ENCODE measurements at regions not wholly inside any gene's neighbourhood (a gene's known extent, or its start where the extent isn't known, plus 50 kb on each side); places are given as distances from the start of the nearest gene placed in this dataset.
"Not testable (repeated sequence)": the region's sequence is repeated elsewhere in the genome, so short reads cannot be mapped to it uniquely, and the experiment has no call there.

- no peak for DNase-seq
These were observed 93.5 kb downstream of the NAB1 start for GRCh38 chr2:190742431-190742830.

- DNase-seq: no peak
These were observed 95.2 kb downstream of the NAB1 start for GRCh38 chr2:190744041-190744440.

DNA sequence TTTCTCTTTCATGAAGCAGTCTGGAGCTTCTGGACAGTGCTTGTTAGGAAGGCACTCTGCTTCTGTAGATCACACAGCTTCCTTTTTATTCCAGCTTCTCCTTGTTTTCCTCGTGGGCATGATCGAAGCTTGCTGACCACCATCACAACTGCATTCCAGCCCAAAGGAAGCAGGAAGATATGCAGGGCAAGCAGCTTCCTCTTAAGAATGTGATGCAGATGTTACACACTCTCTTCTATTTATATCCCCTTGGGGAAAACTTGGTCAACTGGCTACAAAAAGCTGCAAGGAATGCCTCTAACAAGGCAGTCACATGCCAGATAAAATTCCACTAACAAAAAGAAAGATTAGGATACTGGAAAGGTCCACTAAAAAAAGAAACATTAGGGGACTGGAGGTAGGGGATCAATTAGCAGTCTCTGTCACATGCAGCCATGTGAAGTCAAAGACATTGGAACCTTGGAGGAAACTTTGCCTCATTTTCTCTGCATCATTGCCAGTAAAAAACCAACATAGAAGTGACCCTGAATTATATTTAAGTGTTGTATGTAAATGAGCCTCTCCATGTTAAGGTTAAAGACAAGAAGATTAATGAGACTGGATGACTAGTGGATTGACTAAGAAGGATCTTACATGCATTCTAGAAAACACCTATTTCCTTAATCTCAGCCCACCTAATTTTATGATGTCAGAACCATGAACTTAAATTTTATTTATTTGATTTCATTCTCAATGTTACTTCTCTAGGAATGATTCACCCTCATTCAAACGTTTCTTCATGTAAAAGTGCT is 98.3 kb downstream of the NAB1 start:
- no peak for DNase-seq

- DNase-seq: no peak
These were observed 100.1 kb downstream of the NAB1 start for GRCh38 chr2:190748966-190749365.

GRCh38 chr2:190755772-190756415 is 107.0 kb downstream of the NAB1 start:
- no peak for DNase-seq

- DNase-seq: no peak
These were observed 110.9 kb downstream of the NAB1 start for GRCh38 chr2:190759749-190760213.

DNA sequence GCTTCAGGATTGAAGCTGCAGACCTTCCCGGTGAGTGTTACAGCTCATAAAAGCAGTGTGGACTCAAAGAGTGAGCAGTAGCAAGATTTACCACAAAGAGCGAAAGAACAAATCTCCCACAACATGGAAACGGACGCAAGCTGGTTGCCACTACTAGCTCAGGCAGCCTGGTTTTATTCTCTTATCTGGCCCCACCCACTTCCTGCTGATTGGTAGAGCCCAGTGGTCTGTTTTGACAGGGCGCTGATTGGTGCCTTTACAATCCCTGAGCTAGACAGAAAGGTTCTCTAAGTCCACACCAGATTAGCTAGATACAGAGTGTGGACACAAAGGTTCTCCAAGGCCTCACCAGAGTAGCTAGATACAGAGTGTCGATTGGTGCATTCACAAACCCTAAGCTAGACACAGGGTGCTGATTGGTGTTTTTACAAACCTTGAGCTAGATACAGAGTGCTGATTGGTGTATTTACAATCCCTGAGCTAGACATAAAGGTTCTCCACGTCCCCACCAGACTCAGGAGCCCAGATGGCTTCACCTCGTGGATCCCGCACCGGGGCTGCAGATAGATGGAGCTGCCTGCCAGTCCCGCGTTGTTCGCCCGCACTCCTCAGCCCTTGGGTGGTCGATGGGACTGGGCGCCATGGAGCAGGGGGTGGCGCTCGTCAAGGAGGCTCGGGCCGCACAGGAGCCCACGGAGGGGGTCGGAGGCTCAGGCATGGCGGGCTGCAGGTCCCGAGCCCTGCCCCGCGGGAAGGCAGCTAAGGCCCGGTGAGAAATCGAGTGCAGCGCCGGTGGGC is 111.7 kb downstream of the NAB1 start:
- DNase-seq: not testable (repeated sequence)

DNA sequence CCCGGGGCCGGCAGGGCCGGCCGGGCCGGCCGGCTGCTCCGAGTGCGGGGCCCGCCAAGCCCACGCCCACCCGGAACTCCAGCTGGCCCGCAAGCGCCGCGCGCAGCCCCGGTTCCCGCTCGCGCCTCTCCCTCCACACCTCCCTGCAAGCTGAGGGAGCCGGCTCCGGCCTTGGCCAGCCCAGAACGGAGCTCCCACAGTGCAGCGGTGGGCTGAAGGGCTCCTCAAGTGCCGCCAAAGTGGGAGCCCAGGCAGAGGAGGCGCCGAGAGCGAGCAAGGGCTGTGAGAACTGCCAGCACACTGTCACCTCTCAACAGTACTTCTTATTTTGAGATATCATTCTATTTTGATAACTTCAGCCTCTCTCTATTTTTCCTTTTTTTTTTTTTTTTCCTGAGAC is 112.3 kb downstream of the NAB1 start:
- not testable (repeated sequence) for DNase-seq

DNA sequence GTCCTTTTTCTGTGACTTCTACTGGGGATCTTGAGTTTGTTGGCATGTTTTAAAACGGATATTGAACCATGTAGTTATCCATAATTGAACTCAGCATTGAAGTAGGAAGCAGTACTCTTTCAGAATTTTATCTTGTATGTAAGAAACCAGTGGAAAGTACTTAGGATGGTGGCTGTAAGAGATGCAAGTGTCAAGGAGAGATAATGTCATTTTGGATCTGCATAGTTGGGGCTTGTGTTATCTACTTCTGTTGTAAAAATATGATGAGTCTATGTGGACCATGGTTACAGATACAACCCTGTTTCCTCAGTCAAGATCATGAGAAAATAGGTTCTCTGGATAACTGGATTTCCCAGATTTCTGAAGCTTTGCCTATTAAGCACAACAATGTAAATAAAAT is 113.7 kb downstream of the NAB1 start:
- no peak for DNase-seq

DNA sequence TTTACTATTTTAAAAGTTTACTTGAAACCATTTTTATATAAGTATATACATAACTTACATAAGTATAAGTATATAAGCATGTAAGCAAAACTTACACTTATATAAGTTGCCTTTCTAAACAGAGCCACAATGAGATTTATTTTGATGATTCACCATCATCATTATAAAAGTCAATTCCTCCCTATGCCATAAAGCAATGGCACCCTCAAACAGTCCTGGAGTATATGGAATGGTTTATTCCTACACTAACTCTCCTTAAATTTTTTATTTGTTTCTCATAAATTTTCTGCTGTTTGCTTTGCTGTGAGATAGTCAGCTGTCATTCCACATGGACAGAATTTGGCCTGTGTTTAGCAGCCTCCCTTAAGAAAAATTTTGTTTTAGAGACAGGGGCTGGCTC is 114.2 kb downstream of the NAB1 start:
- no peak for DNase-seq

GRCh38 chr2:190763901-190764514 is 115.1 kb downstream of the NAB1 start:
- DNase-seq: no peak

GRCh38 chr2:190765386-190766173 is 115.0 kb upstream of the GLS start:
- no peak for DNase-seq

DNA sequence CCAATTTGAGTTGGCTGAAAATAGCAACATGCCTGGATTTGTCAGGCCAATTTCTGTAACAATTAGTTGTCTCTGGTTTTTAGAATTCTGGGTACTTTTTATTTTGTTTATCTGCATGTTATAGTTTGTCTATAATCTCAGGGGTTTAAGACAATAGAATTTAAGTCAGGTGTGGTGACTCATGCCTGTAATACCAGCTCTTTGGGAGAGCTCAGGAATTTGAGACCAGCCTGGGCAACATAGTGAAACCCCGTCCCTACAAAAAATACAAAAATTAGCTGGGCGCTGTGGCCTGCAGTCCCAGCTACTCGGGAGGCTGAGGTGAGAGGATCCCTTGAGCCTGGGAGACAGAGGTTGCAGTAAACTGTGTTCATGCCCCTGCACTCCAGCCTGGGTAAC is 114.4 kb upstream of the GLS start:
- no peak for DNase-seq

GRCh38 chr2:190766595-190766994 is 114.0 kb upstream of the GLS start:
- DNase-seq: no peak

GRCh38 chr2:190767821-190768220 is 112.8 kb upstream of the GLS start:
- DNase-seq: no peak

DNA sequence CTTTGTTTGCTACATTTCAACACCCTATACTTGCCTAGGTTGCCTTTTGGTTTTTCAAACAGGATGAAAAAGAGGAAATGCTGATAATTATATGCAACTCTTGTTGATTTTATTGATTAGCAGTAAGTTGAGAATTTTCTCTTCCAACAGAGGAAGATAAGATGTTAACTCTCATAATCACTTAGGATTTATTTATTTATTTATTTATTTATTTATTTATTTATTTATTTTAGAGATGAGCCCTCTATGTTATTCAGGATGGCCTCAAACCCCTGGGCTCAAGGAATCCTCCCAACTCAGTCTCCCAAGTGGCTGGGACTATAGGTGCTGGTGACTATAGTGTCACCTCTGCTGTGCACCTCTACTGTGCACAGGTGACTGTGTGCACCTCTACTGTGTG is 111.4 kb upstream of the GLS start:
- no peak for DNase-seq

GRCh38 chr2:190771726-190772125 is 108.9 kb upstream of the GLS start:
- DNase-seq: no peak

DNA sequence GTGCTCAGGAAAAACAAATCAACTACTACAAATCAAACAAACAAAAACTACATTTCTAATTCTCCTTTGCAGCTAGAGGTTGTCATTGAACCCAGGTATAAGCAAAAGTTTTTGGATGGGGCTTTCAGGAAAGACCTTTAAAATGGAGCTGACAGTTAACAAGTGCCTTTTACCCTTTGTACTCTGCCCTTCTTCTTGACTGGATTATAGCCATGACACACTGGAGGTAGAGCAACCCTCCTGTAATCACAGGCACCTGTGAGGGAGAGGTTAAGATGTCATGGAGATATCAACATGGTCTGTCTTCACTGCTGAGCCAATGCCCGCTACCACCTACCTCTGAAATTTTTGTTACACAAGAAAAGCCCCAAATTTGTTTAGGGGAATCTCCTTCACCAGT is 100.0 kb upstream of the GLS start:
- DNase-seq: no peak

GRCh38 chr2:190781604-190782198 is 98.9 kb upstream of the GLS start:
- peak; percentile 71 for DNase-seq

- DNase-seq: no peak
These were observed 98.4 kb upstream of the GLS start for GRCh38 chr2:190782264-190782663.

DNA sequence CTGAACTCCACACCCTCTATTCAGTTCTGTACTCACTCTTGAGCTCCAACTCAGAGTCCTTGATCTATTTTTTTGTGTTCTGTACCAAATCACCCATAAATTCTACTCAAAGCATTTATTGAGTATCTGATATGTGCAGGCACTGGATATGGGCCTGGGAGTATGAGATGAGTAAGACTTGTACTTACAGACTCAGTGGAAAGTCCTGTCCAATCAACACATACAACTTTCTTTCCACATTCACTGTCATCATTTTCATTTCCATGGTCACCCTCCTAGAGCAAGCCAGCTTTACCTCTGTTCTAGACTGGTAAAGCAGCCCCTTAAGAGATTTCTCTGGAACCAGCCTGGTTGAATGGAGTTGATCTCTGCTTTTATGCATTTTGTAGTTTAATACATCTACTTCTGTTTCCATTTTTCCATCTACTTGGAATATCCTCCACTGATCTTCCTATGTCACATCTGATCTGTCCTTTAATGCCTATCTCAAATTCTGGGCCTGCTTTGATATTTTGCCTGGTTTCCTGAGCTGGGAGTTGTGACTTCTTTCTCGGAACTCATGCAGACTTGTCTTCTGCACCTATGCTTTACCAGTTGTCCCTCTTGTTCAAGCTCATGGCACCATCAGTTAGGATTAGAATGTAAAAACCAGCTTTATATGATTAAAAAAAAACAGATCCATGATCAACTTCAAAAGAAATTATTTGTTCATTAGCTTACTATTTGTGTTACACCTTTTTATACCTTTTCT is 96.9 kb upstream of the GLS start:
- DNase-seq: no peak

Data from NCI-H82 (cell line).